ENCODE measurements at regions not wholly inside any gene's neighbourhood (a gene's known extent, or its start where the extent isn't known, plus 50 kb on each side); places are given as distances from the start of the nearest gene placed in this dataset.

- TF ChIP-seq CTCF (IDR thresholded peaks at IDR 0.05) (no peak), EZH2 (IDR thresholded peaks at IDR 0.05) (no peak)
Measured at GRCh38 chr11:22974251-22974650, 114.0 kb upstream of the CCDC179 start.

Measured in neural progenitor cell (in vitro differentiated cells).